Right forelimb (tissue), 1 donor: ENCODE measurements at regions not wholly inside any gene's neighbourhood (a gene's known extent, or its start where the extent isn't known, plus 50 kb on each side); places are given as distances from the start of the nearest gene placed in this dataset.

Experiments
- DNase-seq: peaks from one replicate; pipeline ENCODE4 v3.0.0-alpha.2; 2018

GRCh38 chr6:80679992-80680391 lies 573.5 kb downstream of the BCKDHB start:
- DNase-seq: no peak

GRCh38 chr6:80676386-80676785 lies 569.9 kb downstream of the BCKDHB start:
- DNase-seq: no peak

GRCh38 chr6:80674669-80675068 lies 568.2 kb downstream of the BCKDHB start:
- no peak for DNase-seq

- no peak for DNase-seq
Measured at GRCh38 chr6:80673367-80673766, 566.9 kb downstream of the BCKDHB start.

- DNase-seq: no peak
Measured at GRCh38 chr6:80667006-80667405, 560.5 kb downstream of the BCKDHB start.

- no peak for DNase-seq
Measured at GRCh38 chr6:80658926-80659325, 552.5 kb downstream of the BCKDHB start.

GRCh38 chr6:80647156-80647555 lies 540.7 kb downstream of the BCKDHB start:
- DNase-seq: no peak

GRCh38 chr6:80643881-80644280 lies 537.4 kb downstream of the BCKDHB start:
- DNase-seq: no peak

- no peak for DNase-seq
Measured at GRCh38 chr6:80642452-80642851, 536.0 kb downstream of the BCKDHB start.

GRCh38 chr6:80641591-80641990 lies 535.1 kb downstream of the BCKDHB start:
- no peak for DNase-seq

- no peak for DNase-seq
Measured at GRCh38 chr6:80640176-80640575, 533.7 kb downstream of the BCKDHB start.

GRCh38 chr6:80639181-80639629 lies 532.7 kb downstream of the BCKDHB start:
- no peak for DNase-seq

- no peak for DNase-seq
Measured at GRCh38 chr6:80638213-80639055, 532.0 kb downstream of the BCKDHB start.

GRCh38 chr6:80637312-80637711 lies 530.8 kb downstream of the BCKDHB start:
- DNase-seq: no peak

- DNase-seq: no peak
Measured at GRCh38 chr6:80636689-80637088, 530.2 kb downstream of the BCKDHB start.

- no peak for DNase-seq
Measured at GRCh38 chr6:80633412-80633811, 526.9 kb downstream of the BCKDHB start.

- DNase-seq: no peak
Measured at GRCh38 chr6:80625405-80625804, 518.9 kb downstream of the BCKDHB start.

GRCh38 chr6:80623066-80623815 lies 516.8 kb downstream of the BCKDHB start:
- no peak for DNase-seq

- DNase-seq: no peak
Measured at GRCh38 chr6:80622641-80623040, 516.2 kb downstream of the BCKDHB start.

GRCh38 chr6:80618953-80619352 lies 512.5 kb downstream of the BCKDHB start:
- no peak for DNase-seq

- no peak for DNase-seq
Measured at GRCh38 chr6:80610846-80611245, 504.4 kb downstream of the BCKDHB start.

- DNase-seq: no peak
Measured at GRCh38 chr6:80608881-80609280, 502.4 kb downstream of the BCKDHB start.

- no peak for DNase-seq
Measured at GRCh38 chr6:80607811-80608391, 501.4 kb downstream of the BCKDHB start.
